HG03460 (cell line): ENCODE measurements at regions not wholly inside any gene's neighbourhood (a gene's known extent, or its start where the extent isn't known, plus 50 kb on each side); places are given as distances from the start of the nearest gene placed in this dataset.

Experiments used
- ATAC-seq: cut with Tn5 transposase; IDR thresholded peaks from one replicate; pipeline ENCODE4 v1.9.1; 2021; ENCODE audit not compliant: unreplicated experiment

- ATAC-seq, result no peak
Measured at GRCh38 chr12:126860210-126860609, 1406.8 kb upstream of the TMEM132C start.

- ATAC-seq, result no peak
Measured at GRCh38 chr12:126862500-126862899, 1404.5 kb upstream of the TMEM132C start.

GRCh38 chr12:126869644-126870043 is 1397.3 kb upstream of the TMEM132C start:
- ATAC-seq, result no peak

GRCh38 chr12:126873701-126874100 is 1393.3 kb upstream of the TMEM132C start:
- ATAC-seq, result no peak

- ATAC-seq, result peak; percentile 97
Measured at GRCh38 chr12:126874427-126875026, 1392.4 kb upstream of the TMEM132C start.

GRCh38 chr12:126879842-126880241 is 1387.1 kb upstream of the TMEM132C start:
- ATAC-seq, result no peak

GRCh38 chr12:126883697-126884096 is 1383.3 kb upstream of the TMEM132C start:
- ATAC-seq, result no peak

GRCh38 chr12:126889501-126889900 is 1377.5 kb upstream of the TMEM132C start:
- ATAC-seq, result no peak

GRCh38 chr12:126890097-126890496 is 1376.9 kb upstream of the TMEM132C start:
- ATAC-seq, result no peak

- no peak for ATAC-seq
Measured at GRCh38 chr12:126891789-126892188, 1375.2 kb upstream of the TMEM132C start.

GRCh38 chr12:126895951-126896913 is 1370.7 kb upstream of the TMEM132C start:
- ATAC-seq, result no peak

GRCh38 chr12:126897102-126897501 is 1369.9 kb upstream of the TMEM132C start:
- no peak for ATAC-seq

- no peak for ATAC-seq
Measured at GRCh38 chr12:126897778-126898177, 1369.2 kb upstream of the TMEM132C start.

- ATAC-seq, result no peak
Measured at GRCh38 chr12:126898562-126898961, 1368.4 kb upstream of the TMEM132C start.

- ATAC-seq, result no peak
Measured at GRCh38 chr12:126899926-126900792, 1366.8 kb upstream of the TMEM132C start.

- no peak for ATAC-seq
Measured at GRCh38 chr12:126903027-126903876, 1363.7 kb upstream of the TMEM132C start.

GRCh38 chr12:126905752-126906151 is 1361.2 kb upstream of the TMEM132C start:
- no peak for ATAC-seq

GRCh38 chr12:126907900-126908764 is 1358.8 kb upstream of the TMEM132C start:
- ATAC-seq, result no peak

- ATAC-seq, result no peak
Measured at GRCh38 chr12:126908765-126909142, 1358.2 kb upstream of the TMEM132C start.
